ENCODE measurements at regions not wholly inside any gene's neighbourhood (a gene's known extent, or its start where the extent isn't known, plus 50 kb on each side); places are given as distances from the start of the nearest gene placed in this dataset.

GRCh38 chr10:131694168-131694780 lies 206.5 kb upstream of the PPP2R2D start:
- DNase-seq, result no peak

GRCh38 chr10:131694781-131695495 lies 205.9 kb upstream of the PPP2R2D start:
- no peak for DNase-seq

- DNase-seq, result no peak
Observed at GRCh38 chr10:131695496-131696165, 205.2 kb upstream of the PPP2R2D start.

GRCh38 chr10:131697476-131698128 lies 203.2 kb upstream of the PPP2R2D start:
- DNase-seq, result no peak

GRCh38 chr10:131698232-131698631 lies 202.6 kb upstream of the PPP2R2D start:
- no peak for DNase-seq

- DNase-seq, result no peak
Observed at GRCh38 chr10:131698986-131699385, 201.8 kb upstream of the PPP2R2D start.

GRCh38 chr10:131700032-131700431 lies 200.8 kb upstream of the PPP2R2D start:
- no peak for DNase-seq

- no peak for DNase-seq
Observed at GRCh38 chr10:131700506-131700905, 200.3 kb upstream of the PPP2R2D start.

- no peak for DNase-seq
Observed at GRCh38 chr10:131701131-131701947, 199.5 kb upstream of the PPP2R2D start.

- no peak for DNase-seq
Observed at GRCh38 chr10:131702531-131703356, 198.1 kb upstream of the PPP2R2D start.

- DNase-seq, result no peak
Observed at GRCh38 chr10:131703541-131703940, 197.3 kb upstream of the PPP2R2D start.

- DNase-seq, result no peak
Observed at GRCh38 chr10:131703941-131704340, 196.9 kb upstream of the PPP2R2D start.

GRCh38 chr10:131706476-131706875 lies 194.3 kb upstream of the PPP2R2D start:
- DNase-seq, result no peak

GRCh38 chr10:131706952-131707351 lies 193.9 kb upstream of the PPP2R2D start:
- DNase-seq, result no peak

GRCh38 chr10:131708225-131708880 lies 192.5 kb upstream of the PPP2R2D start:
- DNase-seq, result no peak

- no peak for DNase-seq
Observed at GRCh38 chr10:131710142-131710861, 190.5 kb upstream of the PPP2R2D start.

GRCh38 chr10:131722121-131722520 lies 178.7 kb upstream of the PPP2R2D start:
- no peak for DNase-seq

- no peak for DNase-seq
Observed at GRCh38 chr10:131722525-131723264, 178.1 kb upstream of the PPP2R2D start.

GRCh38 chr10:131723297-131724168 lies 177.3 kb upstream of the PPP2R2D start:
- DNase-seq, result no peak

Data from EL (cell line).